GM20431 (cell line): ENCODE measurements at regions not wholly inside any gene's neighbourhood (a gene's known extent, or its start where the extent isn't known, plus 50 kb on each side); places are given as distances from the start of the nearest gene placed in this dataset.

Source experiments
- in situ Hi-C: fragments of 300-500 bp; cut with MseI, MboI; formaldehyde crosslinking; loops from one replicate; pipeline ENCODE4 v1.15.0; 2020; ENCODE audit warnings: low sequenced_read_pairs; ENCODE audit not compliant: unreplicated experiment

GRCh38 chr13:40486518-40487163 lies 179.8 kb downstream of the FOXO1 start:
- in situ Hi-C loops = no loop called here

- in situ Hi-C loops = no loop called here
Measured at GRCh38 chr13:40488869-40489391, 177.5 kb downstream of the FOXO1 start.

GRCh38 chr13:40490086-40490758 lies 176.2 kb downstream of the FOXO1 start:
- in situ Hi-C loops = no loop called here

GRCh38 chr13:40492511-40492910 lies 173.9 kb downstream of the FOXO1 start:
- in situ Hi-C loops = no loop called here

- in situ Hi-C loops = no loop called here
Measured at GRCh38 chr13:40494513-40494912, 171.9 kb downstream of the FOXO1 start.

GRCh38 chr13:40494946-40495620 lies 171.4 kb downstream of the FOXO1 start:
- in situ Hi-C loops = no loop called here

GRCh38 chr13:40495621-40496001 lies 170.8 kb downstream of the FOXO1 start:
- in situ Hi-C loops = no loop called here

GRCh38 chr13:40496035-40496810 lies 170.2 kb downstream of the FOXO1 start:
- in situ Hi-C loops = no loop called here

- in situ Hi-C loops = no loop called here
Measured at GRCh38 chr13:40498461-40498860, 168.0 kb downstream of the FOXO1 start.

GRCh38 chr13:40502236-40502635 lies 164.2 kb downstream of the FOXO1 start:
- in situ Hi-C loops = no loop called here

GRCh38 chr13:40503011-40503410 lies 163.4 kb downstream of the FOXO1 start:
- in situ Hi-C loops = no loop called here

- in situ Hi-C loops = no loop called here
Measured at GRCh38 chr13:40503966-40504591, 162.4 kb downstream of the FOXO1 start.

GRCh38 chr13:40504641-40505040 lies 161.8 kb downstream of the FOXO1 start:
- in situ Hi-C loops = no loop called here

- in situ Hi-C loops = no loop called here
Measured at GRCh38 chr13:40505196-40505595, 161.2 kb downstream of the FOXO1 start.
